GM21447 (cell line): ENCODE measurements at regions not wholly inside any gene's neighbourhood (a gene's known extent, or its start where the extent isn't known, plus 50 kb on each side); places are given as distances from the start of the nearest gene placed in this dataset.

Experiments used
- ATAC-seq: cut with Tn5 transposase; IDR thresholded peaks from one replicate; pipeline ENCODE4 v1.9.1; 2021; ENCODE audit not compliant: unreplicated experiment

- no peak for ATAC-seq
These were observed 104.8 kb upstream of the GJB5 start for GRCh38 chr1:34650090-34650489.

GRCh38 chr1:34650800-34651199, 104.0 kb upstream of the GJB5 start:
- no peak for ATAC-seq

- ATAC-seq = no peak
These were observed 101.7 kb upstream of the GJB5 start for GRCh38 chr1:34653110-34653509.

GRCh38 chr1:34655206-34655874, 99.5 kb upstream of the GJB5 start:
- no peak for ATAC-seq

- no peak for ATAC-seq
These were observed 99.0 kb upstream of the GJB5 start for GRCh38 chr1:34655875-34656240.

- ATAC-seq = no peak
These were observed 98.5 kb upstream of the GJB5 start for GRCh38 chr1:34656299-34656698.

- no peak for ATAC-seq
These were observed 98.1 kb upstream of the GJB5 start for GRCh38 chr1:34656731-34657130.

- ATAC-seq = no peak
These were observed 97.6 kb upstream of the GJB5 start for GRCh38 chr1:34657266-34657665.

- ATAC-seq = no peak
These were observed 97.0 kb upstream of the GJB5 start for GRCh38 chr1:34657849-34658248.

GRCh38 chr1:34663031-34663430, 91.8 kb upstream of the GJB5 start:
- no peak for ATAC-seq

- ATAC-seq = no peak
These were observed 86.8 kb upstream of the GJB5 start for GRCh38 chr1:34668063-34668462.

- ATAC-seq = no peak
These were observed 83.9 kb upstream of the GJB5 start for GRCh38 chr1:34670982-34671381.

GRCh38 chr1:34671887-34672286, 83.0 kb upstream of the GJB5 start:
- ATAC-seq = no peak

- ATAC-seq = no peak
These were observed 73.1 kb upstream of the GJB5 start for GRCh38 chr1:34681480-34682451.

GRCh38 chr1:34682452-34683223, 72.2 kb upstream of the GJB5 start:
- ATAC-seq = no peak

GRCh38 chr1:34683616-34684015, 71.2 kb upstream of the GJB5 start:
- no peak for ATAC-seq

- ATAC-seq = no peak
These were observed 70.6 kb upstream of the GJB5 start for GRCh38 chr1:34684266-34684665.

- ATAC-seq = no peak
These were observed 69.6 kb upstream of the GJB5 start for GRCh38 chr1:34685225-34685624.

GRCh38 chr1:34686531-34686930, 68.3 kb upstream of the GJB5 start:
- no peak for ATAC-seq

- ATAC-seq = no peak
These were observed 66.7 kb upstream of the GJB5 start for GRCh38 chr1:34688006-34688741.

- ATAC-seq = no peak
These were observed 64.6 kb upstream of the GJB5 start for GRCh38 chr1:34690269-34690668.
